GM19025 (cell line): ENCODE measurements at regions not wholly inside any gene's neighbourhood (a gene's known extent, or its start where the extent isn't known, plus 50 kb on each side); places are given as distances from the start of the nearest gene placed in this dataset.
"Not testable (repeated sequence)": the region's sequence is repeated elsewhere in the genome, so short reads cannot be mapped to it uniquely, and the experiment has no call there.

Experiments used
- ATAC-seq: cut with Tn5 transposase; IDR thresholded peaks from one replicate; pipeline ENCODE4 v1.9.1; 2021; ENCODE audit warnings: mild to moderate bottlenecking, low read depth, moderate library complexity; ENCODE audit not compliant: unreplicated experiment

- ATAC-seq = no peak
These were observed 145.4 kb upstream of the FOXA2 start for GRCh38 chr20:22729616-22730236.

- ATAC-seq = no peak
These were observed 148.4 kb upstream of the FOXA2 start for GRCh38 chr20:22732751-22733150.

- ATAC-seq = not testable (repeated sequence)
These were observed 150.7 kb upstream of the FOXA2 start for GRCh38 chr20:22734946-22735647.

GRCh38 chr20:22740829-22741228, 156.5 kb upstream of the FOXA2 start:
- ATAC-seq = no peak

GRCh38 chr20:22744341-22745193, 160.2 kb upstream of the FOXA2 start:
- ATAC-seq = no peak

- ATAC-seq = no peak
These were observed 160.8 kb upstream of the FOXA2 start for GRCh38 chr20:22745194-22745500.

- ATAC-seq = no peak
These were observed 162.6 kb upstream of the FOXA2 start for GRCh38 chr20:22746957-22747356.

- ATAC-seq = no peak
These were observed 168.0 kb upstream of the FOXA2 start for GRCh38 chr20:22752324-22752723.

GRCh38 chr20:22757424-22758183, 173.2 kb upstream of the FOXA2 start:
- no peak for ATAC-seq

GRCh38 chr20:22758815-22759214, 174.4 kb upstream of the FOXA2 start:
- no peak for ATAC-seq

- ATAC-seq = no peak
These were observed 178.3 kb upstream of the FOXA2 start for GRCh38 chr20:22762576-22763256.

- no peak for ATAC-seq
These were observed 179.0 kb upstream of the FOXA2 start for GRCh38 chr20:22763257-22763906.

GRCh38 chr20:22768266-22769178, 184.2 kb upstream of the FOXA2 start:
- no peak for ATAC-seq

- ATAC-seq = no peak
These were observed 185.9 kb upstream of the FOXA2 start for GRCh38 chr20:22770241-22770800.

- no peak for ATAC-seq
These were observed 187.3 kb upstream of the FOXA2 start for GRCh38 chr20:22771706-22772105.

GRCh38 chr20:22773344-22773743, 189.0 kb upstream of the FOXA2 start:
- no peak for ATAC-seq

- no peak for ATAC-seq
These were observed 190.9 kb upstream of the FOXA2 start for GRCh38 chr20:22775256-22775655.

GRCh38 chr20:22775671-22776139, 191.3 kb upstream of the FOXA2 start:
- no peak for ATAC-seq
